NOMO-1 (cell line): ENCODE measurements at regions not wholly inside any gene's neighbourhood (a gene's known extent, or its start where the extent isn't known, plus 50 kb on each side); places are given as distances from the start of the nearest gene placed in this dataset.
"Not testable (repeated sequence)": the region's sequence is repeated elsewhere in the genome, so short reads cannot be mapped to it uniquely, and the experiment has no call there.

Source experiments
- DNase-seq, 2 experiments: peaks; one replicate each; lab custom pipeline; 2025; ENCODE audit not compliant: unreplicated experiment in 2 of 2; lab: John Stamatoyannopoulos, UW

GRCh38 chr2:58796239-58796910 lies 555.2 kb upstream of the FANCL start:
- no peak for DNase-seq

GRCh38 chr2:58794916-58795315 lies 553.8 kb upstream of the FANCL start:
- no peak for DNase-seq

GRCh38 chr2:58794103-58794502 lies 553.0 kb upstream of the FANCL start:
- no peak for DNase-seq

- DNase-seq, result no peak
Measured at GRCh38 chr2:58788402-58788801, 547.3 kb upstream of the FANCL start.

GRCh38 chr2:58770846-58771245 lies 529.7 kb upstream of the FANCL start:
- DNase-seq, result no peak

- DNase-seq, result no peak
Measured at GRCh38 chr2:58769864-58770234, 528.7 kb upstream of the FANCL start.

GRCh38 chr2:58769111-58769863 lies 528.2 kb upstream of the FANCL start:
- no peak for DNase-seq

GRCh38 chr2:58768715-58769080 lies 527.6 kb upstream of the FANCL start:
- no peak for DNase-seq

- no peak for DNase-seq
Measured at GRCh38 chr2:58767828-58768714, 526.9 kb upstream of the FANCL start.

GRCh38 chr2:58764338-58765104 lies 523.4 kb upstream of the FANCL start:
- DNase-seq, result no peak

GRCh38 chr2:58762176-58762781 lies 521.2 kb upstream of the FANCL start:
- DNase-seq, result peak; percentile 20 to 34

GRCh38 chr2:58757971-58758370 lies 516.8 kb upstream of the FANCL start:
- no peak for DNase-seq

GRCh38 chr2:58756336-58756735 lies 515.2 kb upstream of the FANCL start:
- no peak for DNase-seq

- not testable (repeated sequence) for DNase-seq
Measured at GRCh38 chr2:58752507-58752906, 511.4 kb upstream of the FANCL start.

GRCh38 chr2:58751676-58752075 lies 510.6 kb upstream of the FANCL start:
- DNase-seq, result not testable (repeated sequence)

- DNase-seq, result no peak
Measured at GRCh38 chr2:58749041-58749440, 507.9 kb upstream of the FANCL start.

- not testable (repeated sequence) for DNase-seq
Measured at GRCh38 chr2:58745334-58745733, 504.2 kb upstream of the FANCL start.

GRCh38 chr2:58740426-58740825 lies 499.3 kb upstream of the FANCL start:
- no peak for DNase-seq

GRCh38 chr2:58739033-58739432 lies 497.9 kb upstream of the FANCL start:
- DNase-seq, result no peak

GRCh38 chr2:58734365-58734764 lies 493.2 kb upstream of the FANCL start:
- DNase-seq, result no peak
